ENCODE measurements at regions not wholly inside any gene's neighbourhood (a gene's known extent, or its start where the extent isn't known, plus 50 kb on each side); places are given as distances from the start of the nearest gene placed in this dataset.

- intact Hi-C loops (cut with DNase I): no loop called here
- no peak for TF ChIP-seq CTCF (IDR thresholded peaks at IDR 0.05)
- no peak overlapping the region for H3K27ac ChIP-seq
- H3K27me3 ChIP-seq (ENCODE audit: insufficient read depth in 3 of 3, low read length in 2 of 3): no peaks in the 10 kb centered on the region
- peaks cover 3% of the 10 kb centered on the region for H3K9me3 ChIP-seq
- H3K4me1 ChIP-seq: no peaks in the 10 kb centered on the region
- H3K36me3 ChIP-seq (ENCODE audit: insufficient read depth in 1 of 2, low read depth in 1 of 2): no peaks in the 10 kb centered on the region
- no peak for ATAC-seq
- 92 to 95% (median 94%) methylated on average over 2 of the region's 2 CpGs for WGBS, 3 donors
- DNase-seq: no peak
- H3K4me3 ChIP-seq: no peak overlapping the region
Observed at GRCh38 chr16:72602499-72602898, 430.5 kb upstream of the PMFBP1 start.

- no peaks in the 10 kb centered on the region for H3K36me3 ChIP-seq (ENCODE audit: insufficient read depth in 1 of 2, low read depth in 1 of 2)
- no peak for DNase-seq
- H3K9me3 ChIP-seq: peaks cover 3% of the 10 kb centered on the region
- no peak for TF ChIP-seq CTCF (IDR thresholded peaks at IDR 0.05)
- H3K4me3 ChIP-seq: no peak overlapping the region
- H3K4me1 ChIP-seq: no peaks in the 10 kb centered on the region
- intact Hi-C loops (cut with DNase I): no loop called here
- H3K27me3 ChIP-seq (ENCODE audit: insufficient read depth in 3 of 3, low read length in 2 of 3): no peaks in the 10 kb centered on the region
- no peak for ATAC-seq
- H3K27ac ChIP-seq: no peak overlapping the region
Observed at GRCh38 chr16:72598696-72599095, 426.7 kb upstream of the PMFBP1 start.

- H3K36me3 ChIP-seq (ENCODE audit: insufficient read depth in 1 of 2, low read depth in 1 of 2): no peaks in the 10 kb centered on the region
- WGBS, 3 donors: 94 to 97% (median 96%) methylated on average over 3 of the region's 3 CpGs
- intact Hi-C loops (cut with DNase I): no loop called here
- H3K27ac ChIP-seq: no peak overlapping the region
- TF ChIP-seq CTCF (IDR thresholded peaks at IDR 0.05): no peak
- H3K4me3 ChIP-seq: no peak overlapping the region
- H3K9me3 ChIP-seq: peaks cover 3% of the 10 kb centered on the region
- H3K27me3 ChIP-seq (ENCODE audit: insufficient read depth in 3 of 3, low read length in 2 of 3): no peaks in the 10 kb centered on the region
- no peak for DNase-seq
- H3K4me1 ChIP-seq: no peaks in the 10 kb centered on the region
- no peak for ATAC-seq
Observed at GRCh38 chr16:72597938-72598337, 426.0 kb upstream of the PMFBP1 start.

GRCh38 chr16:72596373-72596772 is 424.4 kb upstream of the PMFBP1 start:
- DNase-seq (no peak), ATAC-seq (no peak)
- H3K27me3 ChIP-seq (ENCODE audit: insufficient read depth in 3 of 3, low read length in 2 of 3): no peaks in the 10 kb centered on the region
- TF ChIP-seq CTCF (IDR thresholded peaks at IDR 0.05): no peak
- no peak overlapping the region for H3K4me3 ChIP-seq
- H3K4me1 ChIP-seq: no peaks in the 10 kb centered on the region
- 91 to 97% (median 93%) methylated on average over 3 of the region's 3 CpGs for WGBS, 3 donors
- H3K9me3 ChIP-seq: no peaks in the 10 kb centered on the region
- intact Hi-C loops (cut with DNase I): no loop called here
- H3K36me3 ChIP-seq (ENCODE audit: insufficient read depth in 1 of 2, low read depth in 1 of 2): no peaks in the 10 kb centered on the region
- H3K27ac ChIP-seq: no peak overlapping the region

- 47 to 55% (median 48%) methylated on average over 2 of the region's 2 CpGs for WGBS, 3 donors
- DNase-seq: no peak
Observed at GRCh38 chr16:72590151-72590937, 418.4 kb upstream of the PMFBP1 start.

More at GRCh38 chr16:72590151-72590937, 418.4 kb upstream of the PMFBP1 start:
- no peak for ATAC-seq
- intact Hi-C loops (cut with DNase I): no loop called here
- H3K9me3 ChIP-seq: no peaks in the 10 kb centered on the region
- H3K4me1 ChIP-seq: no peaks in the 10 kb centered on the region
- H3K27me3 ChIP-seq (ENCODE audit: insufficient read depth in 3 of 3, low read length in 2 of 3): no peaks in the 10 kb centered on the region
- no peak for TF ChIP-seq CTCF (IDR thresholded peaks at IDR 0.05)
- H3K4me3 ChIP-seq: no peak overlapping the region
- H3K36me3 ChIP-seq (ENCODE audit: insufficient read depth in 1 of 2, low read depth in 1 of 2): no peaks in the 10 kb centered on the region
- H3K27ac ChIP-seq: no peak overlapping the region
